ENCODE measurements at regions not wholly inside any gene's neighbourhood (a gene's known extent, or its start where the extent isn't known, plus 50 kb on each side); places are given as distances from the start of the nearest gene placed in this dataset.

- no peak for DNase-seq
Observed at GRCh38 chr1:29549001-29549400, 312.7 kb downstream of the PTPRU start.

GRCh38 chr1:29548091-29548490, 311.8 kb downstream of the PTPRU start:
- DNase-seq: no peak

GRCh38 chr1:29547300-29547699, 311.0 kb downstream of the PTPRU start:
- DNase-seq: no peak

GRCh38 chr1:29546496-29546895, 310.2 kb downstream of the PTPRU start:
- no peak for DNase-seq

GRCh38 chr1:29544406-29544805, 308.1 kb downstream of the PTPRU start:
- DNase-seq: no peak

- no peak for DNase-seq
Observed at GRCh38 chr1:29543586-29543985, 307.3 kb downstream of the PTPRU start.

- DNase-seq: no peak
Observed at GRCh38 chr1:29542548-29542947, 306.2 kb downstream of the PTPRU start.

GRCh38 chr1:29541631-29542030, 305.3 kb downstream of the PTPRU start:
- no peak for DNase-seq

- peak; percentile 32 for DNase-seq
Observed at GRCh38 chr1:29540801-29541357, 304.6 kb downstream of the PTPRU start.

- DNase-seq: no peak
Observed at GRCh38 chr1:29539971-29540370, 303.6 kb downstream of the PTPRU start.

GRCh38 chr1:29538586-29538985, 302.3 kb downstream of the PTPRU start:
- DNase-seq: no peak

- peak; percentile 28 for DNase-seq
Observed at GRCh38 chr1:29532751-29533150, 296.4 kb downstream of the PTPRU start.

GRCh38 chr1:29532285-29532684, 296.0 kb downstream of the PTPRU start:
- DNase-seq: peak; percentile 21

GRCh38 chr1:29531596-29531995, 295.3 kb downstream of the PTPRU start:
- no peak for DNase-seq

GRCh38 chr1:29529677-29530278, 293.5 kb downstream of the PTPRU start:
- DNase-seq: no peak

- DNase-seq: peak; percentile 40
Observed at GRCh38 chr1:29527314-29528004, 291.1 kb downstream of the PTPRU start.

GRCh38 chr1:29525941-29526340, 289.6 kb downstream of the PTPRU start:
- no peak for DNase-seq

- no peak for DNase-seq
Observed at GRCh38 chr1:29524285-29525065, 288.2 kb downstream of the PTPRU start.

GRCh38 chr1:29523576-29523975, 287.3 kb downstream of the PTPRU start:
- DNase-seq: peak; percentile 15

GRCh38 chr1:29523136-29523535, 286.8 kb downstream of the PTPRU start:
- DNase-seq: peak; percentile 21

- peak; percentile 21 for DNase-seq
Observed at GRCh38 chr1:29521811-29522580, 285.7 kb downstream of the PTPRU start.

GRCh38 chr1:29521438-29521715, 285.1 kb downstream of the PTPRU start:
- peak; percentile 24 for DNase-seq

Data from activated CD8-positive, alpha-beta memory T cell treated with anti-CD3 and anti-CD28 coated beads for 24 hours (primary cell).